Left lung (tissue), 4 donors: ENCODE measurements at regions not wholly inside any gene's neighbourhood (a gene's known extent, or its start where the extent isn't known, plus 50 kb on each side); places are given as distances from the start of the nearest gene placed in this dataset.

Experiments
- ATAC-seq: fragments of 200-7000 bp; cut with Tn5 transposase; one replicate; pipeline ENCODE4 v1.9.1; 2020; ENCODE audit warnings: moderate library complexity
- DNase-seq, 4 donors: peaks; one replicate each; pipeline ENCODE4 v3.0.0-alpha.2; 2013 to 2020
- H3K27ac ChIP-seq, 2 donors: fragments of 200-600 bp; sonication (generic) in 1 of 2; one replicate each; pipeline versions ENCODE4 v1.5.0 to v1.8.0; 2020 to 2021
- H3K27me3 ChIP-seq, 2 donors: fragments of 200-600 bp; sonication (generic) in 1 of 2; one replicate each; pipeline versions ENCODE4 v1.5.0 to v1.8.0; 2020 to 2021
- H3K36me3 ChIP-seq, 2 donors: fragments of 200-600 bp; sonication (generic) in 1 of 2; one replicate each; pipeline versions ENCODE4 v1.5.0 to v1.8.0; 2020 to 2021
- H3K4me1 ChIP-seq, 2 donors: fragments of 200-600 bp; one replicate each; pipeline ENCODE4 v1.8.0; 2021
- H3K4me3 ChIP-seq, 2 donors: fragments of 200-600 bp; sonication (generic) in 1 of 2; one replicate each; pipeline versions ENCODE4 v1.5.0 to v1.8.0; 2020 to 2021; ENCODE audit warnings: mild to moderate bottlenecking in 1 of 2
- H3K9me3 ChIP-seq, 2 donors: fragments of 200-600 bp; sonication (generic) in 1 of 2; one replicate each; pipeline versions ENCODE4 v1.5.0 to v1.8.0; 2020 to 2021
- CTCF ChIP-seq, 2 donors: fragments of 200-600 bp; sonication (generic) in 1 of 2; IDR thresholded peaks; one replicate each; pipeline versions ENCODE4 v1.5.0 to v1.8.0; 2021; ENCODE audit warnings: antibody characterized with exemption in 2 of 2
- intact Hi-C, 2 donors: fragments of 100-400 bp; cut with DNase I; formaldehyde crosslinking; loops; one replicate each; pipeline versions ENCODE4 v1.11.2 to v1.14.2; 2022
- donor health status: DM: no; HTN: yes; CAD: no.
- donor health status: DM: no; HTN: no; CAD: no.

- no peaks in the 10 kb centered on the region for H3K9me3 ChIP-seq
- no peaks in the 10 kb centered on the region for H3K4me1 ChIP-seq
- H3K27ac ChIP-seq, result no peak overlapping the region
- intact Hi-C loops, result no loop called here
- H3K36me3 ChIP-seq, result no peaks in the 10 kb centered on the region
- ATAC-seq, result no peak
- no peaks in the 10 kb centered on the region for H3K27me3 ChIP-seq
- no peak for DNase-seq
- no peak for TF ChIP-seq CTCF (IDR thresholded peaks at IDR 0.05)
- H3K4me3 ChIP-seq, result no peak overlapping the region
Measured at GRCh38 chr12:105921872-105922669, 216.7 kb downstream of the NUAK1 start.

GRCh38 chr12:105922670-105923102 is 216.1 kb downstream of the NUAK1 start:
- intact Hi-C loops, result no loop called here
- Histone ChIP-seq H3K36me3 (no peaks in the 10 kb centered on the region), H3K27me3 (no peaks in the 10 kb centered on the region), H3K9me3 (no peaks in the 10 kb centered on the region), H3K4me3 (no peak overlapping the region), H3K27ac (no peak overlapping the region), H3K4me1 (no peaks in the 10 kb centered on the region)
- TF ChIP-seq CTCF (IDR thresholded peaks at IDR 0.05), result no peak
- no peak for ATAC-seq
- no peak for DNase-seq

- H3K36me3 ChIP-seq, result no peaks in the 10 kb centered on the region
- intact Hi-C loops, result no loop called here
- no peak for TF ChIP-seq CTCF (IDR thresholded peaks at IDR 0.05)
- no peak overlapping the region for H3K27ac ChIP-seq
- no peak overlapping the region for H3K4me3 ChIP-seq
- no peaks in the 10 kb centered on the region for H3K4me1 ChIP-seq
- H3K9me3 ChIP-seq, result no peaks in the 10 kb centered on the region
- no peaks in the 10 kb centered on the region for H3K27me3 ChIP-seq
- no peak for ATAC-seq
- no peak for DNase-seq
Measured at GRCh38 chr12:105924526-105925208, 214.1 kb downstream of the NUAK1 start.

DNA sequence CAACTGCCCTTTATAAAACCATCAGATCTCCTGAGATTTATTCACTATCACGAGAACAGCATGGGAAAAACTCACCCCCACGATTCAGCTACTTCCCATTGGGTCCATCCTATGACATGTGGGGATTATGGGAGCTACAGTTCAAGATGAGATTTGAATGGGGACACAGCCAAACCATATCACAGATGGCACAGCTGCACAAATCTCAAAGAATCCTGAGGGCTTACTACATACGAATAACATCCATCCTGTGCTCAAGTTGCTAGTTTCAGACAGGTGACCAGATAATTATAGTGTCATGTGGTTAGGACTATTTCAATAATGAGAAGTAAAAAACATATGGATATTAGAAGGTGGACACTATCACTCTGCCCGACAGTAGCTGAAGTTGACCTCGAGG is 211.2 kb downstream of the NUAK1 start:
- ATAC-seq, result no peak
- Histone ChIP-seq H3K9me3 (no peaks in the 10 kb centered on the region), H3K4me3 (no peak overlapping the region), H3K36me3 (no peaks in the 10 kb centered on the region), H3K27ac (no peak overlapping the region), H3K27me3 (no peaks in the 10 kb centered on the region), H3K4me1 (no peaks in the 10 kb centered on the region)
- DNase-seq, result no peak
- intact Hi-C loops, result no loop called here
- TF ChIP-seq CTCF (IDR thresholded peaks at IDR 0.05), result no peak

DNA sequence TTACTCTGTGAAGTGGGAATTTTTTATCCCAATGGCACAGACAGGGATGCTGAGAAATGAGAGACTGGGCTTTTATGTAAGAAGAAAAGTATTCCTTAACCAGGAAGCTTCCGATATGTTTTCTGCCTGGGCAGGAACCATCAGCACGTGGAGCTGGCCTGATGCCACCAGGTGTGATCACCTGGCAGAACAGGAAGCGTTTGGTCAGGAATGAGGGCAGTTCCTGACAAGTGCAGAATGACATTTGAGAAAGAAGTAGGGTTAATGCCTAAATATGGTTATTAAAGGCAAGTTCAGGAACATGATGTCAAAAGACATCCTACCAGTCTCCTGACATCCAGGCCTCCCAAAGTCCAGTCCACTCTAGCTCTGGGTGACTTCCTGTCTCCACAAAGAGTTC is 210.3 kb downstream of the NUAK1 start:
- Histone ChIP-seq H3K4me3 (no peak overlapping the region), H3K4me1 (no peaks in the 10 kb centered on the region), H3K27ac (no peak overlapping the region), H3K27me3 (no peaks in the 10 kb centered on the region), H3K9me3 (no peaks in the 10 kb centered on the region), H3K36me3 (no peaks in the 10 kb centered on the region)
- DNase-seq, result no peak
- intact Hi-C loops, result no loop called here
- no peak for ATAC-seq
- TF ChIP-seq CTCF (IDR thresholded peaks at IDR 0.05), result no peak
